Lung (tissue), 11 donors: ENCODE measurements at regions not wholly inside any gene's neighbourhood (a gene's known extent, or its start where the extent isn't known, plus 50 kb on each side); places are given as distances from the start of the nearest gene placed in this dataset.

Experiments used
- ATAC-seq: fragments of 200-7000 bp; cut with Tn5 transposase; one replicate; pipeline ENCODE4 v1.9.1; 2020; ENCODE audit warnings: moderate number of reproducible peaks; ENCODE audit not compliant: insufficient read depth, low FRiP score
- DNase-seq, 3 donors: peaks; one replicate each; pipeline ENCODE4 v3.0.0-alpha.2; 2013 to 2017
- H3K27ac ChIP-seq, 2 donors: one replicate each; pipeline ENCODE4 v1.5.1; 2013; ENCODE audit warnings: mild to moderate bottlenecking in 2 of 2, moderate library complexity in 2 of 2, control low read depth in 1 of 2, inconsistent platforms in 1 of 2, low read depth in 1 of 2, low read length in 1 of 2
- H3K27me3 ChIP-seq, 3 donors: one replicate each; pipeline ENCODE4 v1.5.1; 2013; ENCODE audit warnings: low read length in 2 of 3; ENCODE audit not compliant: control insufficient read depth in 3 of 3, insufficient read depth in 3 of 3
- H3K36me3 ChIP-seq, 4 donors: one replicate each; pipeline ENCODE4 v1.5.1; 2013; ENCODE audit warnings: low read length in 4 of 4, mild to moderate bottlenecking in 1 of 4, moderate library complexity in 1 of 4; ENCODE audit not compliant: control insufficient read depth in 4 of 4, insufficient read depth in 4 of 4
- H3K4me1 ChIP-seq, 5 donors: one replicate each; pipeline ENCODE4 v1.5.1; 2013; ENCODE audit warnings: low read length in 5 of 5, mild to moderate bottlenecking in 2 of 5, moderate library complexity in 1 of 5; ENCODE audit not compliant: control insufficient read depth in 5 of 5, insufficient read depth in 5 of 5
- H3K4me3 ChIP-seq: one replicate; pipeline ENCODE4 v1.5.1; 2013; ENCODE audit warnings: mild to moderate bottlenecking, control low read depth, moderate library complexity
- H3K9ac ChIP-seq, 2 donors: one replicate each; pipeline ENCODE4 v1.5.1; 2013; ENCODE audit warnings: low read length in 2 of 2, control low read depth in 1 of 2; ENCODE audit not compliant: insufficient read depth in 1 of 2
- H3K9me3 ChIP-seq, 4 donors: one replicate each; pipeline ENCODE4 v1.5.1; 2013; ENCODE audit warnings: low read length in 3 of 4, mild to moderate bottlenecking in 1 of 4, moderate library complexity in 1 of 4; ENCODE audit not compliant: control insufficient read depth in 4 of 4, insufficient read depth in 3 of 4
- WGBS, 2 donors: extraction: QIAGEN DNeasy Blood & Tissue Kit; methylation state at CpG; one replicate each; pipeline ENCODE4 v1.1.7; 2013; 5-methylcytosine and 5-hydroxymethylcytosine counted together
- TF ChIP-seq, protein P1 (sequence below): IDR thresholded peaks from 2 replicates; pipeline ENCODE4 v1.5.1; 2012; ENCODE audit warnings: mild to moderate bottlenecking; ENCODE audit errors: control extremely low read depth, extremely low read depth
- donor health status: control.
- donor health status: control.
- donor health status: Bipolar disorder and iron deficiency.
- donor health status: healthy.
- donor health status: DM: yes; HTN: yes; CAD: no.

DNA sequence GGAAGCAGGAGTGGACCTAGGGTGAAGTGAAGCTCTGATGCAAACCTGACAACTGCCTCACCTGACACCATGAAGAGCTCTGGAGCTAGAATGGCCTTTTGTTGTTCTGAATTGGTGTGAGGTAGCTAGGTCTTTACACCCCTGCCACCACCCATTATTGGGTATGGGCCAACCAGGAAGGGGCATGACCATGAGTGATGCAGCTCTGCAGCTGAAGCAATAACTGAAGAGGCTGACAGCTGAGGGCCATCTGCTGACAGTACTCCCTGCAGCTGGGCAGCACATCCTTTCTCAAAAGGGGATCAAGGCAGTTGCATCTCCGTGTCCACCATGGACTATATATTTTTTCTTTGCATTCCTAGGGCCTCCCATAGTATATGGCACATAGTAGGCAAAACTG, 87.0 kb upstream of the TLE1 start:
- H3K27ac ChIP-seq, result no peak overlapping the region
- DNase-seq (peak in 1 of 3 donors; percentile 38), ATAC-seq (no peak)
- 38 to 56% methylated on average over 1 of the region's 1 CpG for WGBS, 2 donors
- H3K36me3 ChIP-seq, result no peaks in the 10 kb centered on the region
- H3K4me1 ChIP-seq, result no peaks in the 10 kb centered on the region
- H3K9ac ChIP-seq, result no peak overlapping the region
- TF ChIP-seq, protein P1, sequence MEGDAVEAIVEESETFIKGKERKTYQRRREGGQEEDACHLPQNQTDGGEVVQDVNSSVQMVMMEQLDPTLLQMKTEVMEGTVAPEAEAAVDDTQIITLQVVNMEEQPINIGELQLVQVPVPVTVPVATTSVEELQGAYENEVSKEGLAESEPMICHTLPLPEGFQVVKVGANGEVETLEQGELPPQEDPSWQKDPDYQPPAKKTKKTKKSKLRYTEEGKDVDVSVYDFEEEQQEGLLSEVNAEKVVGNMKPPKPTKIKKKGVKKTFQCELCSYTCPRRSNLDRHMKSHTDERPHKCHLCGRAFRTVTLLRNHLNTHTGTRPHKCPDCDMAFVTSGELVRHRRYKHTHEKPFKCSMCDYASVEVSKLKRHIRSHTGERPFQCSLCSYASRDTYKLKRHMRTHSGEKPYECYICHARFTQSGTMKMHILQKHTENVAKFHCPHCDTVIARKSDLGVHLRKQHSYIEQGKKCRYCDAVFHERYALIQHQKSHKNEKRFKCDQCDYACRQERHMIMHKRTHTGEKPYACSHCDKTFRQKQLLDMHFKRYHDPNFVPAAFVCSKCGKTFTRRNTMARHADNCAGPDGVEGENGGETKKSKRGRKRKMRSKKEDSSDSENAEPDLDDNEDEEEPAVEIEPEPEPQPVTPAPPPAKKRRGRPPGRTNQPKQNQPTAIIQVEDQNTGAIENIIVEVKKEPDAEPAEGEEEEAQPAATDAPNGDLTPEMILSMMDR, result no peak
- H3K4me3 ChIP-seq, result no peak overlapping the region
- H3K27me3 ChIP-seq, result no peaks in the 10 kb centered on the region
- H3K9me3 ChIP-seq, result no peaks in the 10 kb centered on the region

DNA sequence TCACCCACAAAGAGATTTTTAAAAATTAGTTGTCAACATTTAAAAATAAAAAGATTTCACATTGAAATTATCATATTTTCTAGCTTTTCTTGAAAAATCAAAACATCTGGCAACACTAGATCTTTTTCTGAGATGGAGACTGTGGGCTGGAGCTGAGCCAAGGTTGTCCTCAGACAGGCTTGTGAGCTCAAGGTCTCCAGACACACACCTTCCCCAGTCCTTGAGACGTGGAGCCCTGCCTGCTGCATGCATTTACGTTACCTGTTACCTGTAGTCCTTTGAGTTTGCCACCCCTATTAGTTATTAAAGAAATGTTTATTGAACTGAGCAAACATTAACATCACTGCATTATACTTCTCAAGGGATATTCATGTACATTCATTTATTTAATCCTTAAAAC, 87.5 kb upstream of the TLE1 start:
- H3K9me3 ChIP-seq, result no peaks in the 10 kb centered on the region
- no peak for ATAC-seq
- H3K4me1 ChIP-seq, result no peaks in the 10 kb centered on the region
- H3K27me3 ChIP-seq, result no peaks in the 10 kb centered on the region
- H3K9ac ChIP-seq, result no peak overlapping the region
- TF ChIP-seq, protein P1, result no peak
- H3K4me3 ChIP-seq, result no peak overlapping the region
- no peak overlapping the region for H3K27ac ChIP-seq
- 82 to 87% methylated on average over 2 of the region's 2 CpGs for WGBS, 2 donors
- H3K36me3 ChIP-seq, result no peaks in the 10 kb centered on the region
- no peak for DNase-seq

DNA sequence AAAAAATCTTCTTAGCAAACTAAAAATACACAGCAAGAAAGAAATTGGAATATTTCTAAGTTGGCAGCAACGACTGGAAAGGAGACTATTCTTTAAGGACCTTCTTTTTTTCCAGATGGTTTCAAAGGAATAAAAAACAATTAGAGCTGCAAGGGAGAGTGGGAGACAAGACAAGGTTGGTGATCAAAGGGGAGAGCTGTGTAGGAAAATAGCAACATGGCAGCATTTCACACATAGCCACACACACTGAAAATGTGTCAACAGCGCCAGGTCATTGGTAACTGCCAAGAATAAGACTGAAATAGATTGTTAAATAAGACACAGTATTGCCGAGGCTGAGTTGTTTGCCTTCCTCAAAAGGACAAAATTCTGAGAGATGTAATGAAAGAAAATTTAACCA, 88.1 kb upstream of the TLE1 start:
- Histone ChIP-seq H3K9ac (no peak overlapping the region), H3K9me3 (no peaks in the 10 kb centered on the region), H3K27me3 (no peaks in the 10 kb centered on the region), H3K4me1 (no peaks in the 10 kb centered on the region), H3K4me3 (no peak overlapping the region), H3K27ac (no peak overlapping the region), H3K36me3 (no peaks in the 10 kb centered on the region)
- DNase-seq (no peak), ATAC-seq (no peak)
- WGBS, 2 donors, result 71 to 80% methylated on average over 3 of the region's 3 CpGs
- TF ChIP-seq, protein P1, result no peak

DNA sequence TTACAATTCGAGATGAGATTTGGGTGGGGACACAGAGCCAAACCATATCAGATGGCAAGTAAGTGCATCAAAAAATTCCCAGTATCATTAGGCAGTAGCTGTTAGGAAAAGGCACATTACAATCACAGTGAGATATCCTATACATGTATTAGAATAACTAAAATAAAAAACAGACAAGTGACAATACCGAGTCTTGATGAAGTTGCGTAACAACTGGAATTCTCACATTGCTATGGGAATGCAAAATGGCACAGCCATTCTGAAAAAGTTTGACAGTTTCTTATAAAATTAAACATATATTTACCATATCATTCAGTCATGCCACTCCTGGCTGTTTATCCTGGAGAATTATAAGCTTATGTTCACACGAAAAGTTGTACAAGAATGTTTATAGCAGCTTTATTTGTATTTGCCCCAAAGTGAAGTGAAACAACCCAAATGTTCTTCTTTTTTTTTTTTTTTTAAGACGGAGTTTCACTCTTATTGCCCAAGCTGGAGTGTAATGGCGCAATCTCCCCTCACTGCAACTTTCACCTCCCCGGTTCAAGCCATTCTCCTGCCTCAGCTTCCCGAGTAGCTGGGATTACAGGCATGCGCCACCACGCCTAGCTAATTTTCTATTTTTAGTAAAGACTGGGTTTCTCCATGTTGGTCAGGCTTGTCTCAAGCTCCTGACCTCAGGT, 93.1 kb upstream of the TLE1 start:
- H3K27ac ChIP-seq, result no peak overlapping the region
- H3K27me3 ChIP-seq, result no peaks in the 10 kb centered on the region
- ATAC-seq (no peak), DNase-seq (no peak)
- H3K36me3 ChIP-seq, result no peaks in the 10 kb centered on the region
- TF ChIP-seq, protein P1, result no peak
- H3K9ac ChIP-seq, result no peak overlapping the region
- no peaks in the 10 kb centered on the region for H3K9me3 ChIP-seq
- 59 to 81% methylated on average over 10 of the region's 10 CpGs for WGBS, 2 donors
- H3K4me1 ChIP-seq, result peaks cover 0 to 2% (median 0%) of the 10 kb centered on the region in 5 donors
- no peak overlapping the region for H3K4me3 ChIP-seq
